GM21360 (cell line): ENCODE measurements at regions not wholly inside any gene's neighbourhood (a gene's known extent, or its start where the extent isn't known, plus 50 kb on each side); places are given as distances from the start of the nearest gene placed in this dataset.
"Not testable (repeated sequence)": the region's sequence is repeated elsewhere in the genome, so short reads cannot be mapped to it uniquely, and the experiment has no call there.

Experiments
- ATAC-seq: cut with Tn5 transposase; IDR thresholded peaks from one replicate; pipeline ENCODE4 v1.9.1; 2021; ENCODE audit warnings: mild to moderate bottlenecking, moderate library complexity; ENCODE audit not compliant: unreplicated experiment

GRCh38 chr3:43838009-43838758 lies 147.4 kb downstream of the ABHD5 start:
- ATAC-seq = no peak

GRCh38 chr3:43838877-43839276 lies 148.1 kb downstream of the ABHD5 start:
- no peak for ATAC-seq

GRCh38 chr3:43843386-43843785 lies 152.6 kb downstream of the ABHD5 start:
- ATAC-seq = no peak

GRCh38 chr3:43844757-43845156 lies 154.0 kb downstream of the ABHD5 start:
- ATAC-seq = no peak

- ATAC-seq = not testable (repeated sequence)
Observed at GRCh38 chr3:43845553-43845952, 154.8 kb downstream of the ABHD5 start.

- ATAC-seq = no peak
Observed at GRCh38 chr3:43852066-43852465, 161.3 kb downstream of the ABHD5 start.

GRCh38 chr3:43854283-43854682 lies 163.5 kb downstream of the ABHD5 start:
- ATAC-seq = no peak

GRCh38 chr3:43854916-43855315 lies 164.2 kb downstream of the ABHD5 start:
- ATAC-seq = no peak

- no peak for ATAC-seq
Observed at GRCh38 chr3:43855674-43856299, 165.0 kb downstream of the ABHD5 start.

- no peak for ATAC-seq
Observed at GRCh38 chr3:43856351-43856750, 165.6 kb downstream of the ABHD5 start.

GRCh38 chr3:43856761-43857160 lies 166.0 kb downstream of the ABHD5 start:
- no peak for ATAC-seq

- ATAC-seq = no peak
Observed at GRCh38 chr3:43857361-43858293, 166.9 kb downstream of the ABHD5 start.

- no peak for ATAC-seq
Observed at GRCh38 chr3:43858294-43858701, 167.6 kb downstream of the ABHD5 start.

- no peak for ATAC-seq
Observed at GRCh38 chr3:43859766-43860165, 169.0 kb downstream of the ABHD5 start.

- no peak for ATAC-seq
Observed at GRCh38 chr3:43861635-43862034, 170.9 kb downstream of the ABHD5 start.

- no peak for ATAC-seq
Observed at GRCh38 chr3:43862470-43862869, 171.7 kb downstream of the ABHD5 start.

- ATAC-seq = no peak
Observed at GRCh38 chr3:43862992-43863805, 172.5 kb downstream of the ABHD5 start.

- no peak for ATAC-seq
Observed at GRCh38 chr3:43863966-43864933, 173.5 kb downstream of the ABHD5 start.

- no peak for ATAC-seq
Observed at GRCh38 chr3:43865351-43865750, 174.6 kb downstream of the ABHD5 start.
